HepG2 (cell line): ENCODE measurements at regions not wholly inside any gene's neighbourhood (a gene's known extent, or its start where the extent isn't known, plus 50 kb on each side); places are given as distances from the start of the nearest gene placed in this dataset.

Source experiments
- ATAC-seq: fragments of 200-7000 bp; cut with Tn5 transposase; 3 replicates; pipeline ENCODE4 v1.9.1; 2020; ENCODE audit warnings: mild to moderate bottlenecking, moderate library complexity
- BruUV-seq: library from RNA; stranded (reverse); fragments of 400-500 nt; replicated peaks from 2 replicates; lab custom pipeline; 2021; lab: Mats Ljungman, UMichigan
- CTCF ChIA-PET: fragments of 300-600 bp; formaldehyde crosslinking; extraction: SDS; loops from one replicate; lab custom pipeline; 2021; ENCODE audit warnings: low total read pairs, inconsistent platforms, low intra/inter-chr PET ratio; lab: Yijun Ruan, JAX
- POLR2A ChIA-PET: fragments of 350-600 bp; sonication (Branson Sonifier 250); formaldehyde crosslinking; loops from one replicate; lab custom pipeline; 2020; ENCODE audit warnings: antibody characterized with exemption, inconsistent platforms; lab: Yijun Ruan, JAX
- DNase-seq: peaks from one replicate; pipeline ENCODE4 v3.0.0-alpha.2; 2015; ENCODE audit warnings: low spot score
- FAIRE-seq: peaks from 3 replicates; lab custom pipeline; 2011; peaks lifted over from hg19 to GRCh38; lab: Jason Lieb, UNC
- H2AFZ ChIP-seq: one replicate; pipeline ENCODE4 v1.6.1; 2011; ENCODE audit warnings: low read length, inconsistent platforms
- H3K27ac ChIP-seq: fragments of 300-600 bp; 3 replicates; pipeline ENCODE4 v1.8.0; 2011; ENCODE audit warnings: mixed run types, mild to moderate bottlenecking, mixed read lengths, low read length, inconsistent platforms; ENCODE audit not compliant: insufficient read depth; ENCODE audit errors: extremely low read length
- H3K27me3 ChIP-seq, 2 experiments: fragments of 200-600 bp in 1 of 2; 2 replicates in 1 of 2; 3 replicates in 1 of 2; pipeline versions ENCODE4 v1.6.0 to v1.8.0; 2011; ENCODE audit warnings: low read length in 2 of 2, mild to moderate bottlenecking in 2 of 2, moderate library complexity in 2 of 2, inconsistent platforms in 1 of 2; ENCODE audit not compliant: insufficient read depth in 2 of 2, control insufficient read depth in 1 of 2
- H3K36me3 ChIP-seq, 2 experiments: fragments of 200-600 bp in 1 of 2; replicated peaks in 1 of 2; 2 replicates in 1 of 2; 3 replicates in 1 of 2; pipeline versions ENCODE4 v1.5.1 to v1.8.0; 2011; ENCODE audit warnings: low read length in 2 of 2, inconsistent platforms in 1 of 2; ENCODE audit not compliant: insufficient read depth in 2 of 2, control insufficient read depth in 1 of 2
- H3K4me1 ChIP-seq: 2 replicates; pipeline ENCODE4 v1.5.1; 2012; ENCODE audit warnings: low read length, inconsistent platforms; ENCODE audit not compliant: insufficient read depth
- H3K4me2 ChIP-seq: 2 replicates; pipeline ENCODE4 v1.6.0; 2011; ENCODE audit warnings: low read depth, low read length, inconsistent platforms
- H3K4me3 ChIP-seq, 3 experiments: fragments of 200-600 bp in 1 of 3; sonication (generic), shearing (Covaris generic) in 1 of 3; replicated peaks in 1 of 3; 2 replicates each; pipeline ENCODE4 v1.5.1; 2011 to 2016; ENCODE audit warnings: low read length in 3 of 3, inconsistent platforms in 2 of 3, low read depth in 2 of 3, mild to moderate bottlenecking in 2 of 3, control low read depth in 1 of 3, mixed read lengths in 1 of 3; ENCODE audit not compliant: insufficient read depth in 1 of 3
- H3K79me2 ChIP-seq: one replicate; pipeline ENCODE4 v1.6.1; 2011; ENCODE audit warnings: low read length, inconsistent platforms; ENCODE audit not compliant: insufficient read depth
- H3K9ac ChIP-seq: 2 replicates; pipeline ENCODE4 v1.6.0; 2011; ENCODE audit warnings: mild to moderate bottlenecking, low read depth, low read length, inconsistent platforms; ENCODE audit not compliant: insufficient read depth
- H3K9me3 ChIP-seq: 2 replicates; pipeline ENCODE4 v1.5.1; 2012; ENCODE audit warnings: mild to moderate bottlenecking, low read length
- H4K20me1 ChIP-seq: 2 replicates; pipeline ENCODE4 v1.6.0; 2011; ENCODE audit warnings: inconsistent platforms, mild to moderate bottlenecking, low read length, moderate library complexity; ENCODE audit not compliant: insufficient read depth
- GPN1 ChIP-seq: sonication (generic); formaldehyde crosslinking; IDR thresholded peaks from 2 replicates; pipeline ENCODE4 v1.5.1; 2020; ENCODE audit warnings: missing genetic modification reagents, borderline replicate concordance
- HDAC6 ChIP-seq: fragments of 200-600 bp; sonication (generic); IDR thresholded peaks from 2 replicates; pipeline ENCODE4 v1.7.0; 2017; ENCODE audit warnings: mild to moderate bottlenecking, antibody characterized with exemption, low read length, low read depth
- HES4 ChIP-seq: sonication (generic); formaldehyde crosslinking; IDR thresholded peaks from 2 replicates; pipeline ENCODE4 v1.9.0; 2021; ENCODE audit warnings: mild to moderate bottlenecking, missing genetic modification reagents, borderline replicate concordance
- MAZ ChIP-seq, 2 experiments: sonication (generic) in 1 of 2; formaldehyde crosslinking in 1 of 2; IDR thresholded peaks; 2 replicates each; pipeline versions ENCODE4 v1.5.0 to v1.6.1; 2012 to 2020; ENCODE audit warnings: low read depth in 2 of 2, mild to moderate bottlenecking in 2 of 2, borderline replicate concordance in 1 of 2, improper control_type of control experiment in 1 of 2, low read length in 1 of 2, missing genetic modification reagents in 1 of 2, moderate library complexity in 1 of 2
- MBNL3 ChIP-seq: fragments of 250-450 bp; sonication (Bioruptor Pico); conservative IDR thresholded peaks from 2 replicates; pipeline ENCODE4 v1.8.0; 2022; ENCODE audit warnings: mild to moderate bottlenecking, inconsistent platforms
- MYNN ChIP-seq: sonication (generic); formaldehyde crosslinking; IDR thresholded peaks from 2 replicates; pipeline ENCODE4 v1.4.0; 2020; ENCODE audit warnings: mild to moderate bottlenecking, low read depth, missing genetic modification reagents
- NCOA2 ChIP-seq: sonication (generic); formaldehyde crosslinking; IDR thresholded peaks from 2 replicates; pipeline ENCODE4 v1.8.0; 2022; ENCODE audit warnings: inconsistent platforms
- PRPF4 ChIP-seq: fragments of 200-400 bp; formaldehyde crosslinking; IDR thresholded peaks from 2 replicates; pipeline ENCODE4 v1.6.1; 2016; ENCODE audit warnings: low read length, low read depth; ENCODE audit not compliant: poor library complexity, severe bottlenecking
- ZFP36L1 ChIP-seq: sonication (generic); formaldehyde crosslinking; IDR thresholded peaks from 2 replicates; pipeline ENCODE4 v1.8.0; 2022; ENCODE audit warnings: mild to moderate bottlenecking, missing genetic modification reagents, moderate library complexity
- ZFP41 ChIP-seq: sonication (generic); formaldehyde crosslinking; IDR thresholded peaks from 2 replicates; pipeline ENCODE4 v1.4.0; 2020; ENCODE audit warnings: mild to moderate bottlenecking, missing genetic modification reagents, borderline replicate concordance
- ZNF33A ChIP-seq: sonication (generic); formaldehyde crosslinking; IDR thresholded peaks from 2 replicates; pipeline ENCODE4 v1.5.1; 2020; ENCODE audit warnings: missing genetic modification reagents, mild to moderate bottlenecking, moderate library complexity, borderline replicate concordance
- ZNF629 ChIP-seq: sonication (generic); formaldehyde crosslinking; conservative IDR thresholded peaks from 2 replicates; pipeline ENCODE4 v1.5.0; 2020; ENCODE audit warnings: missing genetic modification reagents
- ZNF780A ChIP-seq: sonication (generic); formaldehyde crosslinking; IDR thresholded peaks from 2 replicates; pipeline ENCODE4 v1.8.0; 2022; ENCODE audit warnings: mild to moderate bottlenecking, missing genetic modification reagents, moderate library complexity
- WGBS: methylation state at CpG from one replicate; pipeline ENCODE4 v1.1.6; 2017; ENCODE audit warnings: low lambda C conversion rate; 5-methylcytosine and 5-hydroxymethylcytosine counted together
- in situ Hi-C: cut with HindIII; loops from 2 replicates; pipeline ENCODE4 v1.10.0; 2017; ENCODE audit warnings: low pct_unique_long_range_greater_than_20kb; ENCODE audit not compliant: extremely low pct_ligation_motif_present
- intact Hi-C: fragments of 100-400 bp; cut with micrococcal nuclease; formaldehyde crosslinking; loops from one replicate; pipeline ENCODE4 v1.10.0; 2022; ENCODE audit not compliant: unreplicated experiment
- TF ChIP-seq, protein P1 (sequence below): sonication (generic); formaldehyde crosslinking; IDR thresholded peaks from 2 replicates; pipeline ENCODE4 v1.4.0; 2020; ENCODE audit warnings: mild to moderate bottlenecking, missing genetic modification reagents, borderline replicate concordance
- TF ChIP-seq, protein P2 (sequence below): sonication (generic); formaldehyde crosslinking; IDR thresholded peaks from 2 replicates; pipeline ENCODE4 v1.4.0; 2020; ENCODE audit warnings: missing genetic modification reagents, borderline replicate concordance

DNA sequence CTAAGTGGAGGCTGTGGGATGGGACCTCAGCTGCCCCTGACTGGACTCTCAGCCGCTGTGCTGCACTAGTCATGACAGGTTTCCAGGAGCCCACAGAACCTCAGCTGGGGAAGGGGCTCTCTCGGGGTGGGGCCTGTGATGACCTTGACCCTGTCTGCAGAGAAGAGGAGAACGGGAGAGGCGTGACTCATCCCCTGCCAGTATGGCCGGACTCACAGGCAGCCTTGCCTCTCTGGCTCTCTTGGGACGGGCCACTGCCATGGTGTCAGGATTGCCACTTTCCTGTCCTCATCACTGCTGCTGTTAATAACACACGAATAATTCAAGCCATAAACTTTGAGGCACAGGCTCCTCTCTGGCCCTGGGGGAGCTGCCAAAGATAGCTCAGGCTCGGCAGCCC, 295.3 kb downstream of the UQCRFS1 start:
- Histone ChIP-seq H3K4me3 (no peak overlapping the region), H4K20me1 (no peaks in the 10 kb centered on the region), H3K4me1 (no peaks in the 10 kb centered on the region), H2AFZ (no peak overlapping the region), H3K27ac (no peak overlapping the region), H3K9me3 (peaks cover 12% of the 10 kb centered on the region; the same call in 1 of the 2 replicates), H3K9ac (no peak overlapping the region), H3K27me3 (no peaks in the 10 kb centered on the region; a peak in 1 of 5 replicates), H3K79me2 (no peaks in the 10 kb centered on the region), H3K36me3 (no peaks in the 10 kb centered on the region), H3K4me2 (no peak overlapping the region)
- intact Hi-C loops (no loop called here), in situ Hi-C loops (no loop called here)
- 20% methylated on average over 1 of the region's 8 CpGs for WGBS
- no peak for ATAC-seq
- no peak for TF ChIP-seq GPN1 (CRISPR knock-in tag)
- no peak for TF ChIP-seq MAZ (IDR thresholded peaks at IDR 0.05; ENCODE audit: borderline replicate concordance, low read depth, low read length)
- TF ChIP-seq MAZ (CRISPR knock-in tag; IDR thresholded peaks at IDR 0.05; ENCODE audit: low read depth): no peak
- TF ChIP-seq ZNF780A (CRISPR knock-in tag): no peak
- TF ChIP-seq ZFP41: no peak
- TF ChIP-seq HDAC6: no peak
- TF ChIP-seq PRPF4: no peak
- no peak for TF ChIP-seq ZNF629
- TF ChIP-seq ZFP36L1: no peak
- no peak for TF ChIP-seq MBNL3
- TF ChIP-seq ZNF33A (CRISPR knock-in tag): no peak
- TF ChIP-seq HES4 (CRISPR knock-in tag): no peak
- TF ChIP-seq MYNN: no peak
- TF ChIP-seq NCOA2: no peak
- TF ChIP-seq, protein P1, sequence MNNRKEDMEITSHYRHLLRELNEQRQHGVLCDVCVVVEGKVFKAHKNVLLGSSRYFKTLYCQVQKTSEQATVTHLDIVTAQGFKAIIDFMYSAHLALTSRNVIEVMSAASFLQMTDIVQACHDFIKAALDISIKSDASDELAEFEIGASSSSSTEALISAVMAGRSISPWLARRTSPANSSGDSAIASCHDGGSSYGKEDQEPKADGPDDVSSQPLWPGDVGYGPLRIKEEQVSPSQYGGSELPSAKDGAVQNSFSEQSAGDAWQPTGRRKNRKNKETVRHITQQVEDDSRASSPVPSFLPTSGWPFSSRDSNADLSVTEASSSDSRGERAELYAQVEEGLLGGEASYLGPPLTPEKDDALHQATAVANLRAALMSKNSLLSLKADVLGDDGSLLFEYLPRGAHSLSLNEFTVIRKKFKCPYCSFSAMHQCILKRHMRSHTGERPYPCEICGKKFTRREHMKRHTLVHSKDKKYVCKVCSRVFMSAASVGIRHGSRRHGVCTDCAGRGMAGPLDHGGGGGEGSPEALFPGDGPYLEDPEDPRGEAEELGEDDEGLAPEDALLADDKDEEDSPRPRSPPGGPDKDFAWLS (CRISPR knock-in tag): no peak
- TF ChIP-seq, protein P2, sequence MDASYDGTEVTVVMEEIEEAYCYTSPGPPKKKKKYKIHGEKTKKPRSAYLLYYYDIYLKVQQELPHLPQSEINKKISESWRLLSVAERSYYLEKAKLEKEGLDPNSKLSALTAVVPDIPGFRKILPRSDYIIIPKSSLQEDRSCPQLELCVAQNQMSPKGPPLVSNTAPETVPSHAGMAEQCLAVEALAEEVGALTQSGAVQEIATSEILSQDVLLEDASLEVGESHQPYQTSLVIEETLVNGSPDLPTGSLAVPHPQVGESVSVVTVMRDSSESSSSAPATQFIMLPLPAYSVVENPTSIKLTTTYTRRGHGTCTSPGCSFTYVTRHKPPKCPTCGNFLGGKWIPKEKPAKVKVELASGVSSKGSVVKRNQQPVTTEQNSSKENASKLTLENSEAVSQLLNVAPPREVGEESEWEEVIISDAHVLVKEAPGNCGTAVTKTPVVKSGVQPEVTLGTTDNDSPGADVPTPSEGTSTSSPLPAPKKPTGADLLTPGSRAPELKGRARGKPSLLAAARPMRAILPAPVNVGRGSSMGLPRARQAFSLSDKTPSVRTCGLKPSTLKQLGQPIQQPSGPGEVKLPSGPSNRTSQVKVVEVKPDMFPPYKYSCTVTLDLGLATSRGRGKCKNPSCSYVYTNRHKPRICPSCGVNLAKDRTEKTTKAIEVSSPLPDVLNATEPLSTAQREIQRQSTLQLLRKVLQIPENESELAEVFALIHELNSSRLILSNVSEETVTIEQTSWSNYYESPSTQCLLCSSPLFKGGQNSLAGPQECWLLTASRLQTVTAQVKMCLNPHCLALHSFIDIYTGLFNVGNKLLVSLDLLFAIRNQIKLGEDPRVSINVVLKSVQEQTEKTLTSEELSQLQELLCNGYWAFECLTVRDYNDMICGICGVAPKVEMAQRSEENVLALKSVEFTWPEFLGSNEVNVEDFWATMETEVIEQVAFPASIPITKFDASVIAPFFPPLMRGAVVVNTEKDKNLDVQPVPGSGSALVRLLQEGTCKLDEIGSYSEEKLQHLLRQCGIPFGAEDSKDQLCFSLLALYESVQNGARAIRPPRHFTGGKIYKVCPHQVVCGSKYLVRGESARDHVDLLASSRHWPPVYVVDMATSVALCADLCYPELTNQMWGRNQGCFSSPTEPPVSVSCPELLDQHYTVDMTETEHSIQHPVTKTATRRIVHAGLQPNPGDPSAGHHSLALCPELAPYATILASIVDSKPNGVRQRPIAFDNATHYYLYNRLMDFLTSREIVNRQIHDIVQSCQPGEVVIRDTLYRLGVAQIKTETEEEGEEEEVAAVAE (CRISPR knock-in tag): no peak
- ChIA-PET CTCF (no interaction called here), POLR2A (no interaction called here)
- FAIRE-seq: no peak
- no TSS peak for BruUV-seq
- DNase-seq: no peak
